HG02588 (cell line): ENCODE measurements at regions not wholly inside any gene's neighbourhood (a gene's known extent, or its start where the extent isn't known, plus 50 kb on each side); places are given as distances from the start of the nearest gene placed in this dataset.
"Not testable (repeated sequence)": the region's sequence is repeated elsewhere in the genome, so short reads cannot be mapped to it uniquely, and the experiment has no call there.

Experiments used
- ATAC-seq: cut with Tn5 transposase; IDR thresholded peaks from one replicate; pipeline ENCODE4 v1.9.1; 2021; ENCODE audit warnings: mild to moderate bottlenecking, moderate library complexity; ENCODE audit not compliant: unreplicated experiment

DNA sequence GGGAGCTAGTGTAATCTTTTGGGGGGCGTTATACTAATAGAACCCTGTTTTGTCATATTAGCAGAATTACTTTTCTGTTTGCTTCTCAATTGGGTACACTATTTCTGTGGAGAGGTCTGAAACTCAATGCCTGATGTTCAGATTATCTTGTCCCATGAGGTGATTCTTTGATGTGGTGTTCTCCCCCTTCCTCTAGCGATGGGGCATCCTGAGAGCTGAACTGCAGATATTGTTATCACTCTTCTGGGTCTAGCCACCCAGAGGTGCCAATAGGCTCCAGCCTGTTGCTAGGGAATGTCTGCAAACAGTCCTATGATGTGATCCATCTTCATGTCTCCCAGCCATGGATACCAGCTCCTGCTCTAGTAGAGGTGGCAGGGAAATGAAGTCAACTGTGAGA is 233.1 kb upstream of the RASA1 start:
- ATAC-seq = no peak

DNA sequence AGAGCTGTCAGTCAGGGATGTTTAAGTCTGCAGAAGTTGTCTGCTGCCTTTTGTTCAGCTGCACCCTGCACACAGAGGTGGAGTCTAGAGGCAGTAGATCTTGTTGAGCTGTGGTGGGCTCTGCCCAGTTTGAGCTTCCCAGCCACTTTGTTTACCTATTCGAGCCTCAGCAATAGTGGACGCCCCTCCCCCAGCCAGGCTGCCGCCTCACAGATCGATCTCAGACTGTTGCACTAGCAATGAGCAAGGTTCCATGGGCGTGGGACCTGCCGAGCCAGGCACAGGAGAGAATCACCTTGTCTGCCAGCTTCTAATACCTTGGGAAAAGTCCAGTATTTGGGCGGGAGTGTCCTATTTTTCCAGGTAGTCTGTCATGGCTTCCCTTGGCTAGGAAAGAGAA is 225.1 kb upstream of the RASA1 start:
- no peak for ATAC-seq

DNA sequence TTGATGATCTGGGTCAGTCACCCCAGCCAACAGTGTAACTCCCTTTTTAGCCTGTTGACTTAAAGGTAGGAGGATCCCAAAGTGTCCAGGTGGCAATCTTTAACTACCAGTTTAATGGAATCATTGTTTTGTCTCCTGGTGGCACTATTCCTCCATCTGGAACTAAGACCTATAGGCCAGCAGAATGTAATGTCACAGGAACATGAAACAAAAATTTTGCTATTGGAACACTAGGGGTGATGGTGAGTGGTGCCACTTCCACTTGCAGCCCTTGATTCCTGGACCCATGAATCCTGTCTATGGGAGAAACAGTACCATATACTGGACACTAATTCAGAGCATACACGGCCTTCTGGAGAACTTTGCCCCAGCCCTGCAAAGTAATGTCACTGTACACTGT is 219.5 kb upstream of the RASA1 start:
- ATAC-seq = no peak

DNA sequence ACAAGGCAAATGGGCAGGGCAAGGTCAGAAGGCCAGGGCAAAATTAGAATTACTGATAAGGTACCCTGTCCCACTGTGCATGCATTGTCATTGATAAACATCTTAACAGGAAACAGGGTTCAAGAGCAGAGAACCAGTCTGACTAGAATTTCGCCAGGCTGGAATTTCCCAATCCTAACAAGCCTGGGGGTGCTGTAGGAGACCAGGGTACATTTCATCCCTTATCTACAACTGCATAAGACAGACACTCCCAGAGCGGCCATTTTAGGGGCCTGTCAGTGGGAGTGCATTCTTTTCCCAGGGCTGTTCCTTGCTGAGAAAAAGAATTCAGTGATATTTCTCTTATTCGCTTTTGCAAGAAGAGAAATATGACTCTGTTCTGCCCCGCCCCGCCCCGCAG is 218.7 kb upstream of the RASA1 start:
- not testable (repeated sequence) for ATAC-seq

DNA sequence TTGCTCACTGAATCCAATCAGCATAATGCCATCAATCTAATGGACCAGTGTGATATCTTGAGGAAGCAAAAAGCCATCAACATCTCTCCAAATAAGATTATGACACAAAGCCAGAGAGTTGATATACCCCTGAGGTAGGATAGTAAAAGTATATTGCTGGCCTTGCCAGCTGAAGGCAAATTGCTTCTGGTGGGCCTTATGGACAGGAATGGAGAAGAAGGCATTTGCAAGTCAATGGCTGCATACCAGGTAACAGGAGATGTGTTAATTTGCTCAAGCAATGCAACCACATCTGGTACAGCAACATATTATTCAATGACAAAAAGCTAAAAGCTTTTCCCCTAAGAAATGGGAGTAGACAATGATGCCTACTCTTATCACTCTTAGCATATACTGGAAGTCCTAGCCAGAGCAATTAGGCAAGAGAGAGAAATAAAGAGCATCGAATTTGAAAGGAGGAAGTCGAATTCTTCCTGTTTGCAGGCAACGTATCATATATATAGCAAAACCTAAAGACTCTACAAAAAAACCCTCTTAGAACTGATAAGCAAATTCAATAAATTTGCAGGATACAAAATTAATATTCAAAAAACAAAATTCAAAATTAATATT is 216.1 kb upstream of the RASA1 start:
- no peak for ATAC-seq

DNA sequence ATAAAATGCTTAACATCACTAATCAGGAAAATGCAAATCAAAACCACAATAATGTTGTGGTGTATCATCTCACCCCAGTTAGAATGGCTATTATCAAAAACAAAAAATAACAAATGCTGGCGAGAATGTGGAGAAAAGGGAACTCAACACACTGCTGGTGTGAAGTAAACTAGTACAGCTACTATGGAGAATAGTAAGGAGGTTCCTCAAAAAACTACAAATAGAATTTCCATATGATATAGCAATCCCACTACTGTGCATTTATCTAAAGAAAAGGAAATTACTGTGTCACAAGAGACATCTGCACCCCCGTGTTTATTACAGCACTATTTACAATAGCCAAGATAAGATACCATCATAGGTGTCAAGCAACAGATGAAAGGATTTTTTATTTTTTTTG is 214.5 kb upstream of the RASA1 start:
- no peak for ATAC-seq

DNA sequence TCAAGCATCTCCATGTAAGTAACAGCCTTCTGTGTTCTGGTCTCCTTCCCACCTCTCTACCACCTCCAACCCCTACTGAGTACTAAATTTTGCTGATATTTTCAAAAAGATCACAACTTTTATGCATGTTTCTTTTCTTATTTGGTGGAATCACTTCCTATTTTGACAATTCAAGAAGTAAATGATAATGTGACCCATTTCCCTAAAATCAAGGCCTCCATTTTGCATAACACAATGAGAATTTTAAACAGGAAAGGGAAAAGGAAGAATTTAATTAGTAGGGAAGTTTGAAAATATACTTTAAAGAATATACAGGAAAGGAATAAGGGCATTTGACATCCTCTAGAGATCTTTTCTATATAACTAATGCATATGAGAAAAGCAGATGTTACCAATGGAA is 212.9 kb upstream of the RASA1 start:
- ATAC-seq = no peak

DNA sequence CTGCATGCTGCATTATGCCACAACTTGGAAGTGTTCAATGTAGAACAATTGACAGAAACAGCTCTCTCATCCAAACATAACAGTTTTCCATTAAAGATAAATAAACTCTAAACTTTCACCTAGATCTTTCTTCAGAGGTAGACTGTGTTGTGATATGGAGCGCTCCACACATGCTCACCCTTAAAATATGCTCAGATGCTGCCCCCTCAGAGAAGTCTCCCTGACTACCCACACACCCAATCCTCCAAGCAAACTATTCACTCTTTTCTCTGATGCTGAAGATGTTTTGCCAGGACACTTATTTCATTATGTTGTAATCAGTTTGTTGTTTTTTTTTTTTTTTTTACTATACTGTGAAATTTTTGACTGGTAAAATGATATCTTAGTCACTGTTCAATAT is 206.6 kb upstream of the RASA1 start:
- no peak for ATAC-seq

DNA sequence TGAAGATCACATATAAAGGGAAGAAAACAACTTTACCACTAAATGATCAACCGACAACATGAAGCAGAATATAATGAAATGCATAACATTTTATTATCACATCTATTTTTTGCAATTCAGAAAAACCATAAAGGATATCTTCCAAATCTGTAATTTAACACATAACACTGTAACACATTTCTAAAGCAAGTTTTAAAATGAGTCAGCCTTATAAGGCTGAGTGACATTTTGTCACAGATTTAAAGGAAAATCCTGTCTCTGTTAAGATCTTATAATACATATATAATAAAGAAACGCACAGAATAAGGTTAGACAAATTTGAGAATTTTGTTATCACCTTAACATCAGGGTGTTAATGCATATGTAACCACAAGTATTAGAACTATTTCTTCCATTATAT is 198.4 kb upstream of the RASA1 start:
- no peak for ATAC-seq

DNA sequence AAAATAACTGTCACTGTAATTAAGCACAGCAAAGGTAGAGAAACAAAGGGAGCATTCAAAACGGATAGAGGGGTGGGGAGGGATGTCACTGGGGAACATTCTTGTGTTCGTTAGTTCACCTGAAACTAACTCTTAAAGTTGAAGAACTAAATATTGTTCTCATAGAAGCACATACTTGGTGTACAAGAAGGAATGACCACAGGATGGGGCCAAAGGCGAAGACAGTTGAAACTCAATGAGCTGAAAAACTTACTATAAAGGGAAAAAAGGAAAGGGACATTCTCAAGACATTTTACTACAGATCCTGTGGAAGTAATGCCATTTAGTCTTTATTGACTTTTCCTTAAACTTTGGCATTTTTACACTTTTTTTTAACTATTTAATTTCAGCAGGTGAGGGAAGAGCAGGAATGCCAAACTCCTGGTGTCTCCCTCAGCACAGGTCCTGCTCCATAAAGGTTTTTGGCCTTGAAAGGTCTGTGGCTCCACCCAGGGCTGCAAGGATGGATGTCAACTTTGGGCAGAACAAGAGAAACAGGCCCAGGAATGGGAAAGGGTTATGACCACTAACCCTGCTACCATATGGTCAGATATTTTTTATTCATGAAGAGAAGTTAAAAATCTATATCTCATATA is 197.6 kb upstream of the RASA1 start:
- ATAC-seq = no peak

DNA sequence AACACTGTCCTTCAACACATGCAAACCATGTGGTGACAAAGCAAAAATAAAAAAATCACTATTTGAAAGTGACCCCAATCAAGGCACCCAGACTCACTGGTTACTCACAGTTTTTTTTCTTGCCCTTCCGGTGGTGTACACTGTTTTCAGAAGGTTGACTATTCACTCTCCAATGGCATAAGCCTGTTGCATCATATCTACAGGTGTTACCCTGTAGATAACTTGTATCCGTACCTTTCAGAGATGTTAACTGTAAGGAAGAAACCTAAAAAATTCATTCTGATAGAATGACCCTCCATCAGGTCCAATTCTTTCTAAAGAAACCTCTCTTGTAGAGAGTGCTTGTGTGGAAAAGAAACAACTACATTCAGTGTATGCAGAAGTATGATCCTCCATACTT is 193.6 kb upstream of the RASA1 start:
- no peak for ATAC-seq

DNA sequence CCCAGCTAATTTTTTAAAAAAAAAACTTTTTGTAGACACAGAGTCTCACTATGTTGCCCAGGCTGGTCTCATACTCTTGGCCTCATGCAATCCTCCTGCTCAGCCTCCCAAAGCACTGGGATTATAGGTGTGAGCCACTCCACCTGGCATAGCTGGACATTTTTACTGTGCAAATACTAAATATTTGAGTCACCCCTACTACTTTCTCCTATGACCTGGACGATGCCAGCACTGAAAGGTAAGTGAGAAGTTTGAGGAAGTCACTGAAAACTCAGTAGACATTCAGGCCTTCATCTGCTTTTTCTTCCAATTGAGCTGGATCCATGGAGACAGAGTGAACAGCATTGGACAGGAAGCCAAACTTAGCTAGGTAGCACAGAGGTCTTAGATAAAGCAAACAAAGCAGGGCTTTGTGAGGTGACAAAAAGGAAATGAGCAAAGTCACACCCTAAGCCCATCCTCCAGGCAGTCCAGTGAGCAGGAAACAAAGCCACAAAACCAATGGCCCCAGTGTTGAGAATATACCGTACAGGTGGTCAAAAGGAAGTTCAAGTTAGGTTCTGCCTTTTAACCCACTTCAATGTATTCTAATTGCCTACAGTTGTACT is 192.6 kb upstream of the RASA1 start:
- ATAC-seq = peak; percentile 92

DNA sequence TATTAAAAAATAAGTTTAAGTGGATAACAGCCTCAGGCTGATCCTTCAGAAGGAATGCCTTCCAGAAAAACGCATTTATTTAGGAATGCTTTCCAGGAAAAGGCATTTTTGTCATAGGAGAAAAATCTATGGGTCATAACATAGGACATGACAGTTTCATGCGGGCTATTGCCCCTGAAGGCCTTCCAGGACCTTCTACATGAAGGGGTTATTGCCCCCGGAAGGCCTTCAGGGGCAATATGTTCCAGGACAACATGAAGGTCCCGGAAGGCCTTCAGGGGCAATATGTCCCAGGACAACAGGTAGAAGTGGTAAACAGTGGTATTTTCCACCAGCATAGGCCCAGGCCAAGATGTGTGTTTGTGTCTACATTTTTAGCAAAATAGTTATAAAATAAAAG is 191.3 kb upstream of the RASA1 start:
- ATAC-seq = no peak

DNA sequence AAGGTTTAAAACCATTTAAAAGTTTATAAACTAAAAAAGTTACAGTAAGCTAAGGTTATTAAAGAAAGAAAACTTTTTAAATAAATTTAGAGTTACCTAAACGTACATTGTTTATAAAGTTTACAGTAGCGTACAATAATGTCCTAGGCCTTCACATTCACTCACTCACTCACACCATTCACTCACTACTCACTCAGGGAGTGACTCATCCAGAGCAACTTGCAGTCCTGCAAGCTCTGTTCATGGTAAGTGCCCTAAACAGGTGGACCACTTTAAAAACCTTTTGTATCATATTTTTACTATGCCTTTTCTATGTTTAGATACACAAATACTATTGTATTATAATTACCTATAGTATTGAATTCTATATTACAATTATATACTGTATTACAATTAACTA is 190.8 kb upstream of the RASA1 start:
- ATAC-seq = no peak

DNA sequence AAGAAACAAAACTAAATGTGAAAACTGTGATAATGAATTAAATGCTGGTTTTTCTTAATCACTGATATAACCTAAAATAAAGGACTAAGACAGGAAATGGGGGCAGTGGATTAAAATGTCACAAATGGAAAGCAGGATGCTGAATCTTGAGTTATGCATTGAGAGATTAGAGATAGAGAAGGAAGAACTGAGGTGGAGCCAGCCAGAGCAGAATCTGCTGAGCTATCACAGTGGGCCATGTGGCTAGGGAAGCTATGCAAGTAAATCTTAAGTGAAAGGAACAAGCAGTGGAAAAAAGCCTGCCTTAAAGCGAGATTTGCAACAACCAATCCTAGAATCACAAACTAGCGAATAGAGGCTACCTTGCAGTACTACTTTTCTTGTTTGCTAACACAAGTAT is 188.5 kb upstream of the RASA1 start:
- no peak for ATAC-seq

DNA sequence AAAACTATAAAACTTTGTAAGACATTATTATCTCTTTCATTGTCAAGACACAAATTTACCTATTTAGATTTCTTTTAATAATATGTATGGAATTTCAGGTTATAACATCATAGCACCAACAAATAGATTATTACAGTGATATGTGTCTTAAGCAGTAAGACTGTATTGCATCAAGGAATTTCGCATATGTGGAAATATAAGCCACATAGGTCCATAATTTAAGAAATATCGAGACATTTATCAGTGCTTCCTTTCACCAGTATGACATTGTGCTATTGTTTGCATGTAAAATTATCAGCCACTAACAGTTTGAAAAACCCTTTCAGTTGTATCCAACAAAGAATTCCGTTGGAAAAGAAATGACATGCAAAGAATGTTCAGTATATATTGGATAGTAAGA is 186.7 kb upstream of the RASA1 start:
- ATAC-seq = no peak

DNA sequence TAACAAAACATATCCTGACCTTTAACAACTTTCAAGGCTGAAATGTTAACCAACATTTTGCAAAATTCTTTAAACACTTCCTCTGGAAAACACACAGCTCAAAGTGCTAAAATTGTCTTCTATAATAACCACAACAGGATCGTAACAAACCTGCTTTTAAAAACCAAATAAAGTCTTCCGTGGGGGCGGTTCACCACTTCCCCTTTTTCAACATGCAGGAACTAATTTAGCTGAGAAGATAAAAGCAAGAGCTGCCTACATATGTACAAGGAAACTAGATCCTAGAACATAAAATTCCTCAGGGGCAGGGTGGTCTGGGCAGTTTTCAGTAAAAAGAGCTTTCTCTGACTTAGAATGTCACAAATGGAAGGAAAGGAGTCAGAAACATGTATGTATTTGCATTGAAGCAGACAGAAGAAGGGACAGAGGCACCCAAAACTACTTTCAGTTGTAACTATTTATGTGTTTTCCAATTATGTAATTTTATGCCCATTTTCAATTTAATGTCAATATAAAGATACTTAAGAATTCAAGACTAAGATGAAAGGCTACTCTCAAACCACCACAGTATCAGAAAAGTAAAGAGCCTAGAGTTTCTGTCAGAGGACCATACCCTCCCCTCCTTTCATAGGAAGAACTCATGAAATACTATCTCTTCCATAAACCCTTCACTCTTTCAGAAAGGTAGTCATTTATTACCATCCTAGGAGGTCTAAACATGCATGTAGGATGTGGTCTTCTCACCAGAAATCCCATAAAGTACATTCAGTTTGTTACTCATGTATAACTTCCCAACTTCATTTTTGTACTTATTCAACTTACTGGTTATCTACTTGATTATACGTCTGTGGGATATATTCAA is 185.9 kb upstream of the RASA1 start:
- ATAC-seq = peak; percentile 95

DNA sequence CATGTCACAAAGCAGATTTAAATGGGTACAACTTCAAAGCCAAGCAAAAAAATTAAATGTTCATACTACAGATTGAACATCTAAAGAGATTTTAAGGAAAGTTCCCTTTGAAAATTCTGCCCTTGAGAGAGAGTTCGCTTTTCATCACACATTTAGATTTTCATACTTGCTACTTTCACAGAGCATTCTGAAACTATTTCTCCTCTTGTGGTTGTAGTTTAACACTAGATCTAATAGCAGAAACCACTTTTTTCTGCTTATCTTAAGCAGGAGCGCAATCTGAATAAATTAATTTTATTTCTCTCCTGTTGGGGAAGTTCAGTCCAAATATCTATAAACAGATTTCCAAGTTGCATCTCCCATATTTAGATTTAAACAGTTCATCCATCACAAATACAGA is 173.3 kb upstream of the RASA1 start:
- no peak for ATAC-seq

DNA sequence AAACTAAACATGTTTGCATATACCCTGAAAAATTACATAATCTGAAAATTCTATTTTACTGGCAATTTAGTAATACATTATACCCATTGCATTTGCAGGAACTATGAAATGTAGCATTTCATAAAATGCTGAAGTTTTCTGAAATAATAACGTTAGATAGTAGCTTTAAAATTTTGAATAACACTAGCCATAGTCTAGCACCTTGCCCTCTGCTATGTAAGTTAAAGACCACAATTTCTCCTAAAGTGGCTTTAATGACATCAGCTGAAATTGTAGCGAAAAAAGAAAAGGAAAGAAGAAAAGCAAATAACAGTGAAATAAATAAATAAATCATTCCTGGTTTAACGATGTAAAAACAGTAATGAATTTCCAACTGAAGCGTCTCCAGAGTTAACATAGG is 172.8 kb upstream of the RASA1 start:
- ATAC-seq = no peak

DNA sequence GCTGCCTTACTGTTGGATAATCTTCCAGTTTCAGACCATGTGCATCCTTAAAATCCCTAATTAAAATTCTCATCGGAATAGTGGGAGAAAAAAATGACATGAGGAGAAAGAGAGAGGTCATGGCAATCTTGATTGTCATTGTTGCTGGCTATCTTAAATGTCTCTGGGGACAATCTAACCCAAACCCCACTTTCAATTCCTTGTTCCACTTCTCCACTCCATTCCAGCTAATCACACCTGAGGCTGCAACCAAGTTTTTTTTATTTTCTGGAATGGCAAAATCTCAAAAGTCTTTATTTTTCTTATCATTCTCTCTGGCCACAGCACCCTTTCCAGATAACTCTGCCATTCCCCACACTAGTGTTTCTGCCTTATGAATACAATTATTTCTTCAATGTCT is 171.9 kb upstream of the RASA1 start:
- no peak for ATAC-seq

DNA sequence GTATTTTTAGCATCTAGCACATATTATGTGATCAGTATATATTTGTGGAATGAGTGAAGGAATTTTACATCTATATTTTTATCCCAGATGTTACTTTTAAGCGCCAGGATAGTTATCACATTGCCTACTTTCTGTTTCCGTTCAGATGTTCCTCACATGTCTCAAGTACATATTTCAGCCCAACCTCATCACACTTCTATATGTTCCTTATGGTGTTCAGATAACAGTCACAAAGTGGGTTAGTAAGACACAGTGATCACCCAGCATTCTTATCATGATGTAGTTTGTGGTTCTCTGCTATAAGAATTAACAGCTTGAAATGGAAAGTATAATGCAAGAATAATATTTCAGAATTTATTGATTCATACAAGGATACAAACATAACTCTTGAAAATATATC is 170.0 kb upstream of the RASA1 start:
- ATAC-seq = no peak

DNA sequence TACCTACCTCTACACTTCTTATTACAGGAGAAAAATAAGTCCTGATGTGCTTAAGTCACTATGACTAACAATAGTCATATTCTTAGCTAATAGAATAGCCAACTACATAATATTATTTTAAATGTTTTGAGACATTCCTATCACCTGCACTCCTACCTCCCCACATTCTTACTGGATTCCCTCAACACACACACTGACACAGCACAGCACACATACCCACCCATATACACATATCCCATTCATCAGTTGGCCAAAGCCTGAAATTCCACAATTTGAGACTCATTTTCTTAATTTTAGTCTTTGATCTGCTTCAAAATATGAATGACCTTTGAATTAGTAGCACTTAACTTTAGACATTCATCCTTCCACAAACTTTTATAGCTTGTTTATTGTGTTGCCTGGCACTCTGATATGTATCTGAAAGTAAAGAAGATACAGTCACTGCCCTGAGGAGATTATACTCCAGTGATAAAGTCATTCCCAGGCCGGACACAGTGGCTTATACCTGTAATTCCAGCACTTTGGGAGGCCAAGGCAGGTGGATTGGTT is 168.3 kb upstream of the RASA1 start:
- ATAC-seq = no peak
